A673 (cell line): ENCODE measurements at regions not wholly inside any gene's neighbourhood (a gene's known extent, or its start where the extent isn't known, plus 50 kb on each side); places are given as distances from the start of the nearest gene placed in this dataset.

Experiments
- BruUV-seq: library from RNA; stranded (reverse); fragments of 400-500 nt; replicated peaks from 2 replicates; lab custom pipeline; 2021; lab: Mats Ljungman, UMichigan
- CTCF ChIA-PET: fragments of 300-600 bp; sonication (Branson Sonifier 250); formaldehyde crosslinking; loops from one replicate; lab custom pipeline; 2022; ENCODE audit warnings: antibody characterized with exemption; lab: Charles Lee
- POLR2A ChIA-PET: fragments of 300-600 bp; sonication (Branson Sonifier 250); formaldehyde crosslinking; loops from one replicate; lab custom pipeline; 2022; ENCODE audit warnings: antibody characterized with exemption; ENCODE audit not compliant: low non-redundant PET; lab: Charles Lee
- DNase-seq: peaks from one replicate; pipeline ENCODE4 v3.0.0-alpha.2; 2015; ENCODE audit warnings: low spot score
- H3K27ac ChIP-seq: fragments of 200-600 bp; sonication (generic); 2 replicates; pipeline ENCODE4 v1.5.1; 2016; ENCODE audit warnings: mixed run types, low read depth, mild to moderate bottlenecking, mixed read lengths, antibody characterized with exemption, low read length; ENCODE audit not compliant: poor library complexity, severe bottlenecking
- H3K27me3 ChIP-seq: fragments of 200-600 bp; sonication (generic); replicated peaks from 2 replicates; pipeline ENCODE4 v1.6.1; 2017; ENCODE audit warnings: mixed run types, low read depth, mild to moderate bottlenecking, mixed read lengths, antibody characterized with exemption, low read length; ENCODE audit not compliant: insufficient read depth, poor library complexity
- H3K36me3 ChIP-seq: fragments of 200-600 bp; sonication (generic); 2 replicates; pipeline ENCODE4 v1.6.1; 2016; ENCODE audit warnings: mixed run types, mild to moderate bottlenecking, mixed read lengths, antibody characterized with exemption, low read length; ENCODE audit not compliant: insufficient read depth, poor library complexity, severe bottlenecking
- H3K4me1 ChIP-seq: fragments of 200-600 bp; sonication (generic); 2 replicates; pipeline ENCODE4 v1.6.1; 2017; ENCODE audit warnings: mixed run types, mild to moderate bottlenecking, mixed read lengths, antibody characterized with exemption, low read length; ENCODE audit not compliant: insufficient read depth, poor library complexity, severe bottlenecking
- H3K4me3 ChIP-seq: fragments of 200-600 bp; sonication (generic); 2 replicates; pipeline ENCODE4 v1.5.1; 2016; ENCODE audit warnings: low read depth, mixed run types, mild to moderate bottlenecking, mixed read lengths, low read length; ENCODE audit not compliant: poor library complexity, severe bottlenecking
- H3K9me3 ChIP-seq: fragments of 200-600 bp; sonication (generic); 2 replicates; pipeline ENCODE4 v1.6.1; 2016; ENCODE audit warnings: mixed run types, low read depth, mild to moderate bottlenecking, mixed read lengths, antibody characterized with exemption, low read length; ENCODE audit not compliant: poor library complexity, severe bottlenecking
- EZH2 ChIP-seq: fragments of 200-600 bp; sonication (generic); IDR thresholded peaks from 2 replicates; pipeline ENCODE4 v1.6.1; 2017; ENCODE audit warnings: borderline replicate concordance, low read depth, mild to moderate bottlenecking, mixed read lengths, antibody characterized with exemption, low read length; ENCODE audit not compliant: poor library complexity, severe bottlenecking
- intact Hi-C: fragments of 100-400 bp; cut with micrococcal nuclease; formaldehyde crosslinking; loops from one replicate; pipeline ENCODE4 v1.10.0; 2022; ENCODE audit not compliant: unreplicated experiment
- TF ChIP-seq, protein P1 (sequence below): fragments of 300-800, 200-600 bp; sonication (generic); conservative IDR thresholded peaks from 2 replicates; pipeline ENCODE4 v1.5.1; 2017; ENCODE audit warnings: low read depth, mild to moderate bottlenecking, antibody characterized with exemption, low read length, moderate library complexity, mixed read lengths

DNA sequence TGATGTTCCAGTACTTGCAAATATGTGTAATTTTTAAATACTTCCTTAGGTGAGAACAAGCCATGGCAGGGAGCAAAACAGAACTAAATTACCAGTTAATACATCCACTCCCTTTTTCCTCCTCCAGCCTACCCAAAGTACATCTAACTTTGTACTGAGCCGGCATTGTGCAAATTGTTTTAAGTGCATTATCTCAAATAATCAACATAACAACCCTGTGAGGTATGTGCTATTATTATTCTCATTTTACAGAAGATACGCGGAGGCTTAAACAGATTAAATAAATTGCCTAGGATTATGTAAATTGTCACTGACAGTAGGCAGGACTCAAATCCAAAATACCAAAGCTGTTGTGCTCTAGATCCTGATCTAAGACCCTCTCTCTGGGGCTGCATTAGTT lies 55.5 kb upstream of the KLF4 start:
- Histone ChIP-seq H3K9me3 (no peaks in the 10 kb centered on the region), H3K4me3 (no peak overlapping the region), H3K4me1 (peaks cover 8% of the 10 kb centered on the region), H3K36me3 (no peaks in the 10 kb centered on the region), H3K27ac (no peak overlapping the region), H3K27me3 (no peaks in the 10 kb centered on the region)
- CTCF ChIA-PET: no interaction called here
- peak; percentile 13 for DNase-seq
- no TSS peak for BruUV-seq
- POLR2A ChIA-PET: no interaction called here
- intact Hi-C loops: no loop called here
- TF ChIP-seq EZH2: no peak
- TF ChIP-seq, protein P1, sequence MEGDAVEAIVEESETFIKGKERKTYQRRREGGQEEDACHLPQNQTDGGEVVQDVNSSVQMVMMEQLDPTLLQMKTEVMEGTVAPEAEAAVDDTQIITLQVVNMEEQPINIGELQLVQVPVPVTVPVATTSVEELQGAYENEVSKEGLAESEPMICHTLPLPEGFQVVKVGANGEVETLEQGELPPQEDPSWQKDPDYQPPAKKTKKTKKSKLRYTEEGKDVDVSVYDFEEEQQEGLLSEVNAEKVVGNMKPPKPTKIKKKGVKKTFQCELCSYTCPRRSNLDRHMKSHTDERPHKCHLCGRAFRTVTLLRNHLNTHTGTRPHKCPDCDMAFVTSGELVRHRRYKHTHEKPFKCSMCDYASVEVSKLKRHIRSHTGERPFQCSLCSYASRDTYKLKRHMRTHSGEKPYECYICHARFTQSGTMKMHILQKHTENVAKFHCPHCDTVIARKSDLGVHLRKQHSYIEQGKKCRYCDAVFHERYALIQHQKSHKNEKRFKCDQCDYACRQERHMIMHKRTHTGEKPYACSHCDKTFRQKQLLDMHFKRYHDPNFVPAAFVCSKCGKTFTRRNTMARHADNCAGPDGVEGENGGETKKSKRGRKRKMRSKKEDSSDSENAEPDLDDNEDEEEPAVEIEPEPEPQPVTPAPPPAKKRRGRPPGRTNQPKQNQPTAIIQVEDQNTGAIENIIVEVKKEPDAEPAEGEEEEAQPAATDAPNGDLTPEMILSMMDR: no peak

DNA sequence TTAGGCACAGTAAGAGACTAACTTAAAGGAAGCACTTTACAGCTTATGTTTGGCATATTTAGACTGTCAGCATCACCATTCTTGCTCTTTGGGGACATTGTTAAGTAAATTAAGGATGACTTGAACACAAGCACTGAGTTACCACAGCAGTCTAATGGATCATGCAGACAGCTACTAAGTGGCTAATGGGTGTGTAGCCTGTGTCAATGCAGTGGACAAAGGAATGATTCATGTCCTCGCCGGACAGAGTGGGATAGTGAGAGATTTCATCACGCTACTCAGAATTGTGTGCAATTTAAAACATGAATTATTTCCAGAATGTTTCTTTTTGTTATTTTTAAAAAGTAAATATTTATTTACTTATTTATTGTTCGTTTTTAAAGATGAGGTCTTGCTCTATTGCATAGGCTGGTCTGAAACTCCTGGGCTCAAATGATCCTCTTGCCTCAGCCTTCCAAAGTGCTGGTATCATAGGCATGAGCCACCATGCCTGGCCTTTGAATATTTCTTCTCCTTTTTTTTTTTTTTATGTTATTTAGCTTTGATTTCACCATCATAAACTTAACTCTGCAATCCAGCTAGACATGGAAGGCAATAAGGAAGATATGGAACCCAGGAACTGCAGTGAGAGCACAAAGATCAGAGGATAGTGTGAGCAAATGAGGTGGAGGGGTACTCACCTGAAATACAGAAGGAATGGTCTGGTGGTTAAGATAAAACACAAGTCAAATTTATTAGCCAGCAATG lies 53.0 kb upstream of the KLF4 start:
- Histone ChIP-seq H3K9me3 (no peaks in the 10 kb centered on the region), H3K36me3 (no peaks in the 10 kb centered on the region), H3K4me3 (no peak overlapping the region), H3K27ac (no peak overlapping the region), H3K27me3 (no peaks in the 10 kb centered on the region), H3K4me1 (no peaks in the 10 kb centered on the region)
- no TSS peak for BruUV-seq
- ChIA-PET POLR2A (no interaction called here), CTCF (no interaction called here)
- intact Hi-C loops: no loop called here
- no peak for TF ChIP-seq EZH2
- TF ChIP-seq, protein P1: no peak
- DNase-seq: no peak

- ChIA-PET CTCF (no interaction called here), POLR2A (no interaction called here)
- intact Hi-C loops: no loop called here
- DNase-seq: no peak
- BruUV-seq: no TSS peak
- no peak overlapping the region for H3K27ac ChIP-seq
- H3K4me1 ChIP-seq: no peaks in the 10 kb centered on the region
- no peaks in the 10 kb centered on the region for H3K9me3 ChIP-seq
- TF ChIP-seq, protein P1: no peak
- TF ChIP-seq EZH2: no peak
- H3K4me3 ChIP-seq: no peak overlapping the region
- H3K27me3 ChIP-seq: no peaks in the 10 kb centered on the region
- no peaks in the 10 kb centered on the region for H3K36me3 ChIP-seq
These were observed 52.0 kb upstream of the KLF4 start for GRCh38 chr9:107541523-107541922.
